Ovary (tissue), 3 donors: ENCODE measurements at regions not wholly inside any gene's neighbourhood (a gene's known extent, or its start where the extent isn't known, plus 50 kb on each side); places are given as distances from the start of the nearest gene placed in this dataset.

Experiments used
- CTCF ChIP-seq, 3 donors: fragments of 450-650 bp in 2 of 3; fragments of 200-600 bp in 1 of 3; IDR thresholded peaks; one replicate each; pipeline versions ENCODE4 v1.5.1 to v1.8.0; 2016 to 2022; ENCODE audit warnings: antibody characterized with exemption in 3 of 3, mild to moderate bottlenecking in 1 of 3
- EP300 ChIP-seq: sonication (generic); formaldehyde crosslinking; IDR thresholded peaks from one replicate; pipeline ENCODE4 v1.6.1; 2017; ENCODE audit warnings: antibody characterized with exemption
- POLR2A ChIP-seq: fragments of 450-650 bp; IDR thresholded peaks from one replicate; pipeline ENCODE4 v1.6.1; 2017; ENCODE audit warnings: antibody characterized with exemption, mild to moderate bottlenecking, moderate library complexity
- donor health status: DM: no; HTN: no; CAD: no.

GRCh38 chr5:117100176-117100575, 525.6 kb upstream of the SEMA6A start:
- TF ChIP-seq CTCF (IDR thresholded peaks at IDR 0.05): no peak
- no peak for TF ChIP-seq POLR2A
- no peak for TF ChIP-seq EP300
